HFFc6 (cell line): ENCODE measurements at regions not wholly inside any gene's neighbourhood (a gene's known extent, or its start where the extent isn't known, plus 50 kb on each side); places are given as distances from the start of the nearest gene placed in this dataset.
A peak's percentile ranks its signal among the peaks of the same experiment; 100 is the strongest.

ENCODE experiments used
- DNase-seq: peaks from one replicate; pipeline ENCODE4 v3.0.0-alpha.2; 2018
- H3K27ac Mint-ChIP-seq: 2 replicates; pipeline ENCODE4 v1.8.0; 2020; ENCODE audit warnings: mild to moderate bottlenecking, mixed read lengths
- H3K27me3 Mint-ChIP-seq: 2 replicates; pipeline ENCODE4 v1.8.0; 2021; ENCODE audit warnings: mild to moderate bottlenecking, moderate library complexity, mixed read lengths; ENCODE audit not compliant: insufficient read depth
- H3K36me3 Mint-ChIP-seq: 2 replicates; pipeline ENCODE4 v1.8.0; 2021; ENCODE audit warnings: low read depth, mixed read lengths
- H3K4me1 Mint-ChIP-seq: 2 replicates; pipeline ENCODE4 v1.8.0; 2020; ENCODE audit warnings: low read depth, mixed read lengths
- H3K4me3 Mint-ChIP-seq: 2 replicates; pipeline ENCODE4 v1.8.0; 2020; ENCODE audit warnings: mild to moderate bottlenecking, moderate library complexity, mixed read lengths
- H3K9me3 Mint-ChIP-seq: 2 replicates; pipeline ENCODE4 v1.8.0; 2020; ENCODE audit warnings: mild to moderate bottlenecking, mixed read lengths
- TF ChIP-seq, protein P1 (sequence below): fragments of 200-600 bp; sonication (generic); IDR thresholded peaks from 2 replicates; pipeline ENCODE4 v1.5.0; 2021; ENCODE audit warnings: antibody characterized with exemption, mild to moderate bottlenecking

DNA sequence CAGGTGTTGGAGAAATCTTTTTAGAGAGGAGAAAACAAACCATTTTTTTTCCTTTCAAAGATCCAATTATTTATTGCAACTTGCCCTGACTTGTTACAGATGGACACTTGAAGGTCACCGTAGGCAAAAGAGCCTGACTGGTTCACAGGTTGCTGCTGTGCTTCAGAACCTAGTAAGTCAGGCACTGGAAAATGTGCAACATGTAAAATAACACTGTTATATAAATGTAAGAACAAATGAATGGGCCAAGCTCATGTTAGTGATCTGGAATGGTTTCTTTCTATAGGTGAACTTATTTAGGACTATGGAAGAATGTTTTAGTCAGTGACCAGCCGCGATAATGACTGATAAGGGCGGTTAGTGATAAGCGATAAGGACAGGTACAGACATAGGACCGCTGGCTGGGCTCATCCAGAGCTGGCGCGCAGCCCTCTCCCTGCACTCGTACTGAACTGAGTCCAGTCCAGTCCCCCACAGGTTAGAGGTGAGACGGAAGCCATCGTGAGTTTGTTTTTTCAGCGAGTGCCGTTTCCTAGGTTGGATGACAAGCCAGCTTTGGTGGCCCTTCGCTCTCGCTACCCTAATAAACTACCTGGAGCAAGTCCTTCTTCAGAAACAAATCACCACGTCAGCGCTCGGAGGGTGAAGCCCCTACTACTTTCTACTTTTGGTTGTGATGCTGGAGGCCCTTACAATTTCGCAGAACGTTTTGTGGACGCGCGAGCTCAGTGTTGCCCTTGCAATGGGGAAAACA is 94.4 kb upstream of the PRDM1 start:
- Mint-ChIP-seq H3K36me3 (peaks cover 9% of the 10 kb centered on the region; the same call in 1 of the 2 replicates), H3K4me3 (peak overlapping the region; percentile 95), H3K9me3 (no peaks in the 10 kb centered on the region), H3K27ac (peak overlapping the region; percentile 11; the same call in 1 of the 2 replicates), H3K27me3 (no peaks in the 10 kb centered on the region; the same call in 1 of the 2 replicates), H3K4me1 (peaks cover 74% of the 10 kb centered on the region)
- no peak for DNase-seq
- TF ChIP-seq, protein P1, sequence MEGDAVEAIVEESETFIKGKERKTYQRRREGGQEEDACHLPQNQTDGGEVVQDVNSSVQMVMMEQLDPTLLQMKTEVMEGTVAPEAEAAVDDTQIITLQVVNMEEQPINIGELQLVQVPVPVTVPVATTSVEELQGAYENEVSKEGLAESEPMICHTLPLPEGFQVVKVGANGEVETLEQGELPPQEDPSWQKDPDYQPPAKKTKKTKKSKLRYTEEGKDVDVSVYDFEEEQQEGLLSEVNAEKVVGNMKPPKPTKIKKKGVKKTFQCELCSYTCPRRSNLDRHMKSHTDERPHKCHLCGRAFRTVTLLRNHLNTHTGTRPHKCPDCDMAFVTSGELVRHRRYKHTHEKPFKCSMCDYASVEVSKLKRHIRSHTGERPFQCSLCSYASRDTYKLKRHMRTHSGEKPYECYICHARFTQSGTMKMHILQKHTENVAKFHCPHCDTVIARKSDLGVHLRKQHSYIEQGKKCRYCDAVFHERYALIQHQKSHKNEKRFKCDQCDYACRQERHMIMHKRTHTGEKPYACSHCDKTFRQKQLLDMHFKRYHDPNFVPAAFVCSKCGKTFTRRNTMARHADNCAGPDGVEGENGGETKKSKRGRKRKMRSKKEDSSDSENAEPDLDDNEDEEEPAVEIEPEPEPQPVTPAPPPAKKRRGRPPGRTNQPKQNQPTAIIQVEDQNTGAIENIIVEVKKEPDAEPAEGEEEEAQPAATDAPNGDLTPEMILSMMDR, result no peak

DNA sequence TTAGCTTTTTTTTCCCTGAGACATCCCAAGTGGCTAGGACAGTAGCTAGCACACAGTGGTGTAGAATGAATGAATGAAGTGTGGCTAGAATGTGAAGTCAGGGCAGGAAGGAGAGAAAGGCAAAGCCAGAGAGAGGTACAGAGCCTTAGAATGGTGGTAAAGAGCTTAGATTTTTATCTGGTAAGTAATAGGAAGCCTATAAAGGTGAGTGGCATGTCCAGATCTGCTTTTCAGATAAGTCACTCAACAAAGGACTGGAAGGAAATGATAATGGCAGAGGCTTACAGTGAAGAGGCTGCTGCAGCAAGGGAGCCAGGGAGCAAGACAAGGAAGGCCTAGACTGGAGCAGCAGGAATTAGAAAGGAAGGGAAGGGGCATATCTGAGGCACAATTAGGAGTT is 96.0 kb upstream of the PRDM1 start:
- TF ChIP-seq, protein P1, result no peak
- H3K4me1 Mint-ChIP-seq, result peaks cover 67% of the 10 kb centered on the region
- no peaks in the 10 kb centered on the region for H3K9me3 Mint-ChIP-seq
- no peak overlapping the region for H3K4me3 Mint-ChIP-seq
- no peaks in the 10 kb centered on the region; the same call in 1 of the 2 replicates for H3K27me3 Mint-ChIP-seq
- peaks cover 9% of the 10 kb centered on the region; the same call in 1 of the 2 replicates for H3K36me3 Mint-ChIP-seq
- H3K27ac Mint-ChIP-seq, result no peak overlapping the region
- no peak for DNase-seq

DNA sequence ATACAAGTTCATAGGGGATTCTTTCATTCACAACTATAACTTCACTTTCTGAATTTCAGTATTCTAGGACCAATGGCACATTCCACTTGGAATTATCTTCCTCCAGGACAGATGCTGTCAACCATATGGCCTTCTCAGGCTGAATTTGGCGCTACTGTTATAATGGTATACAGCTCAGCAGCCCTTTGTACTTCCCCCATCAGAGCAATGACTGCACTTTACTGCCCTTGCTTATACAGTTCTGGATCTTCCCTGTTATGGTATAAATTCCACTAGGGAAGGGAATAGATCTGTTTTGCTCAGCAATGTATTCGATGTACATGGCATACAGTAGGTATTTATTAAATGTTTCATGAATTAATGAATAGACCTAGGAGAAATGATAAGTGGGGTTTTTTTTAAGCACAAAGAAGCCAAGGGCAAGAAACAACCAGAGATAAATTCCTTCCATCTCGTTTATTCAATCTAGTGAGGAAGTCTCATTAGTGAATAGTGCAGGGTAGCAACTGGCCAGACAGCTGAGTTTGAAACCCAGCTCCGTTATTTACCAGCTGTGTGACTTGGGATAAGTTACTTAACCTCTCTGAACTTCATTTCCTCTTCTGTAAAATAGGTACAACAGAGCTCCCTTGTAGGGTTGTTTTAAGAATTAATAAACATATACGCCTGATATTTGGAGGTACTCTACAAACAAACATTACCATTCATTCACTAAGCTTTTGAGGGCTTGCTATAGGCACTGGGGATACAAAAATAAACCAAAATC is 97.1 kb upstream of the PRDM1 start:
- H3K4me1 Mint-ChIP-seq, result peaks cover 64% of the 10 kb centered on the region
- H3K27ac Mint-ChIP-seq, result no peak overlapping the region
- no peaks in the 10 kb centered on the region for H3K9me3 Mint-ChIP-seq
- TF ChIP-seq, protein P1, result no peak
- H3K27me3 Mint-ChIP-seq, result no peaks in the 10 kb centered on the region; the same call in 1 of the 2 replicates
- no peak overlapping the region for H3K4me3 Mint-ChIP-seq
- DNase-seq, result no peak
- peaks cover 9% of the 10 kb centered on the region; the same call in 1 of the 2 replicates for H3K36me3 Mint-ChIP-seq

DNA sequence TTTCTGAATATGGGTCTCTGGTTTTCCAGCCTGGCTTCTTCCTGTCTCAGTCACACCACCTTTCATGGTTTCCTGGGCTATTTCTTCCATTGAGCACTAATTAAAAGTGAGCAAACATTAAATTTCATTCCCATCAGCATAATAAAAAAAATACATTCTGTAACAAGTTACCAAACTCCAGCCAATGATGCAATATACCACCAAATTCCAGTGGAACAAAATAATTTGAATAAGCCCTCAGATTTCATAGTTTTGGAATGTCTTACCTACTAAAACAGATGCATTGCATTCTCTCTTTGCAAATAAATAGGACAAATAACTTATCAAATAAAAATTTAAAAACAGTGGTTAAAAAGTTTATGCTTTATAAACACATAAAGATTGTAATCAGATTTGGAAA is 97.8 kb upstream of the PRDM1 start:
- Mint-ChIP-seq H3K4me1 (peaks cover 57% of the 10 kb centered on the region), H3K36me3 (peaks cover 3% of the 10 kb centered on the region; the same call in 1 of the 2 replicates), H3K27me3 (no peaks in the 10 kb centered on the region; the same call in 1 of the 2 replicates), H3K9me3 (no peaks in the 10 kb centered on the region), H3K4me3 (no peak overlapping the region), H3K27ac (no peak overlapping the region)
- TF ChIP-seq, protein P1, result no peak
- DNase-seq, result peak; percentile 5

DNA sequence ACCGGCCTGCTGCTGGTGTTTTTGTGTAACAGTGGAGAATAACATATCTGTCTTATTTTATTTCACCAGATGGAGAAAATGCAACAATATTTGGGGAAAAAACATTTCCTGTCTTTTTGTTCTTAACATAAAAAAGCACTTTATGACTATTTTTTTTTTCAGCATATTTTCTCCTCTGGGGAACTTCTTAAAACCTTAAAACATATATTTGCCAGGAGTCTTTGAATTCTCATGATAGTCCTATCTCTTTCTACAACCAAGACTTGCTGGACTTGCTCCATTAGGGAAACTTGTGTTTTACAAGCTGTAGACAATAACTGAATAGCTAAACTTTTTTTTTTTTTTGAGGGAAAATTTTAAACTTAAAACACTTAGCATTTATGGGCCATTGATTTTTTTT is 98.6 kb upstream of the PRDM1 start:
- H3K36me3 Mint-ChIP-seq, result no peaks in the 10 kb centered on the region
- TF ChIP-seq, protein P1, result no peak
- no peaks in the 10 kb centered on the region for H3K9me3 Mint-ChIP-seq
- H3K4me3 Mint-ChIP-seq, result no peak overlapping the region
- H3K27ac Mint-ChIP-seq, result no peak overlapping the region; the same call in 1 of the 2 replicates
- peaks cover 52% of the 10 kb centered on the region for H3K4me1 Mint-ChIP-seq
- no peak for DNase-seq
- H3K27me3 Mint-ChIP-seq, result no peaks in the 10 kb centered on the region; the same call in 1 of the 2 replicates
